ENCODE measurements at regions not wholly inside any gene's neighbourhood (a gene's known extent, or its start where the extent isn't known, plus 50 kb on each side); places are given as distances from the start of the nearest gene placed in this dataset.
A peak's percentile ranks its signal among the peaks of the same experiment; 100 is the strongest.
"Not testable (repeated sequence)": the region's sequence is repeated elsewhere in the genome, so short reads cannot be mapped to it uniquely, and the experiment has no call there.

DNA sequence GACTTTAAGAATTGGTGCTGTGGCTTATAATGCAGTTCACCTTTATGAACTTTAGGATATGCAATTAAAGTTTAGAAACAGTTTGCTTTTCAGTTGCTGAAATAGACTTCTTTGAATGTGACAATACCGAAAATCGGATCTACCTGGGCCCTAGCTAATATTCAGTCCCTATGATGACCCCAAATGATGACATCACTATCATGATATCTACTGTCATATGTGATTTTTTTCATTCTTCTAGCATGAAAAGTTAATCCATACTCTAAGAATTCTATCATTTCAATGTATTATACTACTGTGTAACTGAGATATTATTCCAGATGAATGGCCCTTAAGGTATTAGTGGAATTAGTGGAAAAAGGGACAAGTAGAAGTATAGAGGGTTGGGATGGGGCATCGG lies 487.2 kb upstream of the TUSC1 start:
- DNase-seq, result no peak

GRCh38 chr9:26163931-26164330 lies 485.7 kb upstream of the TUSC1 start:
- DNase-seq, result no peak

GRCh38 chr9:26159575-26160392 lies 481.5 kb upstream of the TUSC1 start:
- DNase-seq, result no peak

- DNase-seq, result no peak
Observed at GRCh38 chr9:26158631-26159150, 480.4 kb upstream of the TUSC1 start.

- DNase-seq, result no peak
Observed at GRCh38 chr9:26157411-26157810, 479.2 kb upstream of the TUSC1 start.

DNA sequence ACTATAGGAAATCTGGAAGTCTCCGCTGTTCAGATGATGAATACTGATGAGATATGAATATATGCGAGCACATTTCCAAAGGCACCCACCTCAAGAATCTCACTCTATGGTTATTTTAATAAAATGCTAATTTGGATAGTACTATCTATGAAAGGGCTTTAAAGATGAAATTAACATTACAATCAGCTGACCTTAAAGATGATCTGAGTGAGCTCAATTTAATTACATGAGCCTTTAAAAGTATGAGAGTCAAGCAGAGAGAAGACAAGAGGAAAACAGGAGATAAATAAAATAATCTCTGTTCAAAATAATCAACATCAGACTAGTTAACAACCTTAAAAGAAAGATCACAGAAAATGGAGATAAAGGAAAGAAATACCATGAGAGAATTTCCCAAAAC lies 474.1 kb upstream of the TUSC1 start:
- no peak for DNase-seq

DNA sequence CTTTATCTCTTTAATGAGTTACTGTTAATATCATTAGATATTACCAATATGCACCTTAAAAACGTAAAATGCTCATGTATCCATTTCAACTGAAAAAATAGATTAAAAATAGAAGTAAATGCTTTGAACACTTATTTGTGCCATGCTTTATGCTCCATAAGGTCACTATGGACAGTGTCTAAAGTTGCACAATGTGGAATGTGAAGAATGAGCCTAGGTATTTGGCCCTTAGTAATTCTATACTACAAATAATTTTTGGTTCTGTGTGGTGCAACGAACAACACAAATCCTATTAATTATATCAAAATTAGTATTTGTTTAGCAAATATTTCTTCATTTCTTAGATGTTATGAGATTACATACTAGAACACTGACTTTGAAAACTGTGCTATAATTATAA lies 469.9 kb upstream of the TUSC1 start:
- DNase-seq, result no peak

DNA sequence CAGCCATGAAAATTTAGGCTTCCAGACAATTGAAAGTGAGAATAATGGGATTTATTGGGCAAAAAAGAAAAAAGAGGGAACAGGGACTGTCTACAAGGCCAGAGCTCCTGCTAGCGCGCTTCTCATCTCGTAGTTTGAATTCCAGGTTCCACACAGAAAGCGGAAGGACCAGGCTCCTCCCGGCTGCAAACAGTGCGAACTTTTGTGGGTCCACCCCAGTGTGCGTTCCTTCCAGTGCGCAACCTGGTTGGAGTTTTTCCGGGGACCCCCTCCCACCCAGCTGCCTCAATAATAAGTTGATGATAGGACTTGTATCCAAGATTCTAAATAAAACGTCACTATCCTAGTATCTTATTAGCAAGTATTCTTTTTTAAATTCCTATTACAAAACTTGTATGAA lies 467.7 kb upstream of the TUSC1 start:
- no peak for DNase-seq

GRCh38 chr9:26142631-26143030 lies 464.4 kb upstream of the TUSC1 start:
- DNase-seq, result no peak

- no peak for DNase-seq
Observed at GRCh38 chr9:26142201-26142600, 464.0 kb upstream of the TUSC1 start.

- DNase-seq, result no peak
Observed at GRCh38 chr9:26133537-26133936, 455.3 kb upstream of the TUSC1 start.

- peak; percentile 63 for DNase-seq
Observed at GRCh38 chr9:26132746-26133312, 454.6 kb upstream of the TUSC1 start.

GRCh38 chr9:26131886-26132285 lies 453.6 kb upstream of the TUSC1 start:
- peak; percentile 19 for DNase-seq

- DNase-seq, result peak; percentile 51
Observed at GRCh38 chr9:26129217-26129616, 451.0 kb upstream of the TUSC1 start.

DNA sequence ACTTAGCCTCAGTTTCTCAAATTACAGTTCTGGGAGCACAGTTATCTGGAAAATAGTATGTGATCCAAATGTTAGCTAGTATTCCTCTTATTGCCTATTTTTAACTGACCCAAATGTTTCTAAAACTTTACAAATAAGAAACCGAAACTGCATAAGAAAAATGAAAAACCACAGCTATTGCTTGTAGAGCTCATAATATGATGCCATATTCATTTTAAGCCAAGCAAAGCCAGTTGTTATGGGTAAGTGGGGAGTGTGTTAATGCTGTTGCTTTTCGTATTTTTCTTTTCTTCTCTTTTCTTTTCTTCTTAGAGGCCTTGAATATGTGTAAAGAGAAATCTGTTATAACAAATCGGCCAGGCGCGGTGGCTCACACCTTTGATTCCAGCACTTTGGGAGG lies 447.4 kb upstream of the TUSC1 start:
- no peak for DNase-seq

DNA sequence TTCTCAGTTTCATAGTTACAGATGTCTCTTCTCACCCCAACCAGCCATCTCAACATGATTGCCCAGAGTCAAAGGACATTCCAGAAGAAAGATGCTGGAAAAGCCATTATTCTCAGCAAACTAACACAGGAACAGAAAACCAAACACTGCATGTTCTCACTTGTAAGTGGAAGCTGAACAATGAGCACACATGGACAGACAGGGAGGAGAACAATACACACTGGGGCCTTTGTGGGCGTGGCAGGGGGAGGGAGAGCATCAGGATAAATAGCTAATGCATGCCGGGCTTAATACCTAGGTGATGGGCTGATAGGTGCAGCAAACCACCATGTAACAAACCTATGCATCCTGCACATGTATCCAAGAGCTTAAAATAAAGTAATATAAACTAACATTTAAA lies 437.8 kb upstream of the TUSC1 start:
- DNase-seq, result not testable (repeated sequence)

DNA sequence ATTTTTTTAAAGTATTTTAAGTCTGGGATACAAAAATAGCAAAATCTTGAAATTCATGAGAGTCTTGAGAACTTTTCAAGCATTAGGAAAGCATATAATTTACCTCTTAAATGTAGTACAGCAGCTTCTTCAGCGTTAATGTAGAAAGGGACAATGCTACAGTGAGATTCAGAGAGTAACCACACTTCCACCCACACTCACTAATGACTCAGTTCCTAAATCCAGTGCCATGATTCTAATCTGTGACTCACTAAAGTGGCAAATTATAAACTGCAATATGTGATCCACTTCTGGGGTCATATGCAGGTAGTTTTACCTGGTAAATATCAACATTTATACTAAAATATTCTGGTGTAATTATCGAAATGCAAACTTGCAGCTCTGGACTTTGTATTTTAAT lies 434.5 kb upstream of the TUSC1 start:
- no peak for DNase-seq

GRCh38 chr9:26086396-26086795 lies 408.2 kb upstream of the TUSC1 start:
- no peak for DNase-seq

DNA sequence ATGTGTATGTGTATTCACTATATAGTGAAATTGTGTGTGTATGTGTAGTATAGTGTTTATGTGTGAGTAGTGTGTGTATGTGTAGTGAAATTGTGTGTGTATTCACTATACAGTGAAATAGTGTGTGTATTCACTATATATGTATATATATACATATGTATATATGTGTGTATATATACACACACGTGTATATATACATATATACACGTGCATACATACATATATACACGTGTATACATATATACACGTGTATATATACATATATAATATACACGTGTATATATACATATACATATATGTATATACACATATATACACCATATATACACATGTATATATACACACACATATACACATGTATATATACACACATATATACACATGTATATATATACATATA lies 403.6 kb upstream of the TUSC1 start:
- DNase-seq, result no peak

- no peak for DNase-seq
Observed at GRCh38 chr9:26078706-26079105, 400.5 kb upstream of the TUSC1 start.

- no peak for DNase-seq
Observed at GRCh38 chr9:26077860-26078259, 399.6 kb upstream of the TUSC1 start.

DNA sequence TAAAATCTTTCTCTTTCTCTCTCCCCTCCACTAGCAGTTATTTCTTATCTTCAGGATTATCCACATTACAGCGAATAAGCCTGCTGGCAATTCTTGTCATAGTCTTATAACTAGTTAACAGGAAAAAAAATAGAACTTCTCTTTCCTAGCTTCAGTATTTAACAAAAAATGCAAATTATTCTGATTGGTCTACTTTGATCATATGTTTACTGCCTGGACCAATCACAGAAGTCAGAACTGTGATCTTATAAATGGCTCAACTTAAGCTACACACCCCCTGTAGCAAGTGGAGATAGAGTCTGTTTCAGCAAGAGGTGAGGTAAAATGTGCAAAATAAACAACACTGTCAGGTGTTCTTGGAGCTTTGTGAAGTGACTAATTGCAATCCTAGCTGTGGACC lies 389.4 kb upstream of the TUSC1 start:
- DNase-seq, result no peak

GRCh38 chr9:26066237-26066636 lies 388.0 kb upstream of the TUSC1 start:
- no peak for DNase-seq

All from muscle of arm (tissue), 1 donor.